B cell (primary cell): ENCODE measurements at regions not wholly inside any gene's neighbourhood (a gene's known extent, or its start where the extent isn't known, plus 50 kb on each side); places are given as distances from the start of the nearest gene placed in this dataset.
A peak's percentile ranks its signal among the peaks of the same experiment; 100 is the strongest.

ENCODE experiments used
- ATAC-seq: fragments of 200-7000 bp; cut with Tn5 transposase; one replicate; pipeline ENCODE4 v1.10.0; 2021; ENCODE audit warnings: low read depth, mild to moderate bottlenecking, moderate number of reproducible peaks, moderate library complexity
- CTCF ChIA-PET: fragments of 350-600 bp; sonication (Branson Sonifier 250); formaldehyde crosslinking; loops from one replicate; lab custom pipeline; 2021; ENCODE audit warnings: antibody characterized with exemption, inconsistent platforms; lab: Charles Lee
- POLR2A ChIA-PET: fragments of 350-600 bp; sonication (Branson Sonifier 250); formaldehyde crosslinking; loops from one replicate; lab custom pipeline; 2021; ENCODE audit warnings: antibody characterized with exemption; lab: Charles Lee
- DNase-seq: peaks from one replicate; pipeline ENCODE4 v3.0.0; 2013
- H2AFZ ChIP-seq: 2 replicates; pipeline ENCODE4 v1.6.1; 2012; ENCODE audit warnings: mild to moderate bottlenecking, low read depth, low read length; ENCODE audit not compliant: insufficient read depth, poor library complexity, severe bottlenecking
- H3K27ac ChIP-seq, 2 donors: 1 replicate in 1 of 2; 2 replicates in 1 of 2; pipeline ENCODE4 v1.5.1; 2012 to 2013; ENCODE audit warnings: low read length in 2 of 2, mild to moderate bottlenecking in 2 of 2, moderate library complexity in 1 of 2
- H3K27me3 ChIP-seq, 4 experiments: fragments of 200-600 bp in 1 of 4; sonication (generic) in 1 of 4; replicated peaks in 1 of 4; 1 replicate in 2 of 4; 2 replicates in 2 of 4; pipeline versions ENCODE4 v1.6.1 to v1.7.0; 2013 to 2016; ENCODE audit warnings: low read length in 3 of 4, mild to moderate bottlenecking in 2 of 4, mixed read lengths in 1 of 4, moderate library complexity in 1 of 4; ENCODE audit not compliant: insufficient read depth in 4 of 4, control insufficient read depth in 3 of 4; ENCODE audit errors: control extremely low read depth in 1 of 4
- H3K36me3 ChIP-seq, 2 experiments: replicated peaks in 1 of 2; 1 replicate in 1 of 2; 2 replicates in 1 of 2; pipeline versions ENCODE4 v1.6.1 to v1.7.1; 2013; ENCODE audit warnings: low read length in 1 of 2; ENCODE audit not compliant: insufficient read depth in 2 of 2, control insufficient read depth in 1 of 2; ENCODE audit errors: control extremely low read depth in 1 of 2, extremely low read depth in 1 of 2
- H3K4me1 ChIP-seq, 2 donors: fragments of 200-600 bp in 1 of 2; sonication (generic) in 1 of 2; 1 replicate in 1 of 2; 2 replicates in 1 of 2; pipeline versions ENCODE4 v1.5.1 to v1.6.1; 2013 to 2017; ENCODE audit warnings: low read length in 2 of 2; ENCODE audit not compliant: control insufficient read depth in 2 of 2, insufficient read depth in 2 of 2
- H3K4me2 ChIP-seq: replicated peaks from 2 replicates; pipeline ENCODE3; 2012; ENCODE audit warnings: mild to moderate bottlenecking, low read depth, low read length; ENCODE audit not compliant: poor library complexity, severe bottlenecking
- H3K4me3 ChIP-seq, 5 experiments: fragments of 200-600 bp in 1 of 5; sonication (generic) in 1 of 5; 1 replicate in 3 of 5; 2 replicates in 2 of 5; pipeline versions ENCODE4 v1.5.1 to v1.7.0; 2011 to 2016; ENCODE audit warnings: low read length in 4 of 5, mild to moderate bottlenecking in 4 of 5, low read depth in 2 of 5, control low read depth in 1 of 5, moderate library complexity in 1 of 5; ENCODE audit not compliant: insufficient read depth in 1 of 5; ENCODE audit errors: control extremely low read depth in 1 of 5, extremely low read depth in 1 of 5
- H3K79me2 ChIP-seq: fragments of 200-600 bp; sonication (generic); one replicate; pipeline ENCODE4 v1.6.0; 2016; ENCODE audit warnings: low read length; ENCODE audit not compliant: control insufficient read depth, insufficient read depth
- H3K9ac ChIP-seq: fragments of 200-600 bp; sonication (generic); 2 replicates; pipeline ENCODE4 v1.6.1; 2017; ENCODE audit warnings: mild to moderate bottlenecking, low read length, moderate library complexity
- H3K9me3 ChIP-seq, 3 donors: one replicate each; pipeline versions ENCODE4 v1.6.1 to v1.7.1; 2013; ENCODE audit warnings: low read length in 2 of 3; ENCODE audit not compliant: control insufficient read depth in 2 of 3, insufficient read depth in 1 of 3; ENCODE audit errors: control extremely low read depth in 1 of 3
- H4K20me1 ChIP-seq: 2 replicates; pipeline ENCODE4 v1.6.0; 2012; ENCODE audit warnings: mild to moderate bottlenecking, low read length; ENCODE audit not compliant: insufficient read depth, control insufficient read depth, poor library complexity, severe bottlenecking
- H3K27ac Mint-ChIP-seq: one replicate; pipeline ENCODE4 v1.8.0; 2021; ENCODE audit warnings: mixed read lengths
- H3K27me3 Mint-ChIP-seq: one replicate; pipeline ENCODE4 v1.8.0; 2021; ENCODE audit warnings: mixed read lengths
- H3K4me1 Mint-ChIP-seq: one replicate; pipeline ENCODE4 v1.8.0; 2021; ENCODE audit warnings: mixed read lengths
- H3K4me3 Mint-ChIP-seq: one replicate; pipeline ENCODE4 v1.8.0; 2021; ENCODE audit warnings: mixed read lengths
- H3K9me3 Mint-ChIP-seq: one replicate; pipeline ENCODE4 v1.8.0; 2022; ENCODE audit warnings: mixed read lengths; ENCODE audit not compliant: insufficient read depth
- EZH2 ChIP-seq: IDR thresholded peaks from 2 replicates; pipeline ENCODE4 v1.6.1; 2012; ENCODE audit warnings: borderline replicate concordance, low read depth, mild to moderate bottlenecking, moderate library complexity, low read length; ENCODE audit not compliant: insufficient read depth, poor library complexity, severe bottlenecking
- WGBS: methylation state at CpG from one replicate; pipeline ENCODE4 v1.1.5; 2013; ENCODE audit warnings: missing lambda C conversion rate; ENCODE audit not compliant: insufficient coverage; 5-methylcytosine and 5-hydroxymethylcytosine counted together
- intact Hi-C: fragments of 100-400 bp; cut with micrococcal nuclease; formaldehyde crosslinking; loops from one replicate; pipeline ENCODE4 v1.10.0; 2022
- TF ChIP-seq, protein P1 (sequence below): fragments of 200-600 bp; IDR thresholded peaks from one replicate; pipeline ENCODE4 v1.8.0; 2022; ENCODE audit warnings: antibody characterized with exemption, mild to moderate bottlenecking

DNA sequence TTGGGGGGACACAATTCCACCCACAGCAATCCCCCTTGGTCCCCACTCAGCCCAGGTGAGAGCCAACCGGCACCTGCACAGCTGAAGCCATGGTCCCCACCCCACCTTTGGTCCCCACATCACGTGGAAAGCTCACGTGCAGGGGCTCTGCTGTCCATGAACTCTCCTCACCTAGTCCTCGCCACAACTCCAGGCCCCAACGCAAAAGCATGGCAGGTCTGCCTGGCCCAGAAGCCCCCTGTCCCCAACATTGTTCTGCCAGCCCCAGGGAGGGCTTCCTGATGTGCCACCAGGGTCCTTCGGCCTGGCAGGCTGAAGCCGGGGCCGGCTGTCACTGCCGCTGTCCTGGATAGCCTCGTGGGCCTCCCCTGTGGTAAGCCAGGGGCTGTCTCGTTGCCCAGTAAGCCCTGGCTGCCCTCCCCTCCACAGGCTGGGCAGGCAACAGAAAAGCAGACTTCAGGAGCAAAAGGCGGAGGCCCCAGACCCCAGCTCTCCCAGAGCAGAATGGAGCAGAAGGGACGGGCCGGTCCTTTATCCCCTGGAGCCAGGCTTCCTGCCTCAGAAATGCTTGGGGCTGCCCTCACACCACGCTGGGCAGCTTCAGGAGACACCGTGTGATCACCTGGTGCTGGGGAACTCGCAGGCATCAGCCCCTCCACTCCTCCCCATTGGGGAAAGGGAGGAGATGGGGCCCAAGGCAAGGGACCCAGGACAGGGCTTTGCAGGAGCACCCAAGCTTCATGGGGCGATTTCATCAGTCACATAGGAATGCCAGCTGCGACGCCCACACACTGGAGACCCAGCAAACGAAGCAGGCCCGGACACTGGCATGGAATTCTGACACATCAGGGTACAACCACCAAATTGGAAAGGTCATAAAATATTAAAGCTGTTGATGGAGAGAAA, 103.7 kb downstream of the ADRA2C start:
- ATAC-seq (no peak), DNase-seq (no peak)
- peak overlapping the region; percentile 37 for H3K4me3 Mint-ChIP-seq
- H3K27me3 ChIP-seq = peaks cover 0 to 52% (median 4%) of the 10 kb centered on the region in 4 experiments
- no peaks in the 10 kb centered on the region for H3K36me3 ChIP-seq
- H3K9ac ChIP-seq = no peak overlapping the region
- H4K20me1 ChIP-seq = no peaks in the 10 kb centered on the region
- TF ChIP-seq, protein P1, sequence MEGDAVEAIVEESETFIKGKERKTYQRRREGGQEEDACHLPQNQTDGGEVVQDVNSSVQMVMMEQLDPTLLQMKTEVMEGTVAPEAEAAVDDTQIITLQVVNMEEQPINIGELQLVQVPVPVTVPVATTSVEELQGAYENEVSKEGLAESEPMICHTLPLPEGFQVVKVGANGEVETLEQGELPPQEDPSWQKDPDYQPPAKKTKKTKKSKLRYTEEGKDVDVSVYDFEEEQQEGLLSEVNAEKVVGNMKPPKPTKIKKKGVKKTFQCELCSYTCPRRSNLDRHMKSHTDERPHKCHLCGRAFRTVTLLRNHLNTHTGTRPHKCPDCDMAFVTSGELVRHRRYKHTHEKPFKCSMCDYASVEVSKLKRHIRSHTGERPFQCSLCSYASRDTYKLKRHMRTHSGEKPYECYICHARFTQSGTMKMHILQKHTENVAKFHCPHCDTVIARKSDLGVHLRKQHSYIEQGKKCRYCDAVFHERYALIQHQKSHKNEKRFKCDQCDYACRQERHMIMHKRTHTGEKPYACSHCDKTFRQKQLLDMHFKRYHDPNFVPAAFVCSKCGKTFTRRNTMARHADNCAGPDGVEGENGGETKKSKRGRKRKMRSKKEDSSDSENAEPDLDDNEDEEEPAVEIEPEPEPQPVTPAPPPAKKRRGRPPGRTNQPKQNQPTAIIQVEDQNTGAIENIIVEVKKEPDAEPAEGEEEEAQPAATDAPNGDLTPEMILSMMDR = no peak
- TF ChIP-seq EZH2 = no peak
- 81% methylated on average over 19 of the region's 22 CpGs for WGBS
- H3K4me3 ChIP-seq = no peak overlapping the region
- POLR2A ChIA-PET = no interaction called here
- no peaks in the 10 kb centered on the region for H3K79me2 ChIP-seq
- peaks cover 10% of the 10 kb centered on the region for H3K4me1 Mint-ChIP-seq
- H2AFZ ChIP-seq = no peak overlapping the region
- H3K4me2 ChIP-seq = no peak overlapping the region
- H3K9me3 ChIP-seq = peaks cover 0 to 16% (median 0%) of the 10 kb centered on the region in 3 donors
- H3K4me1 ChIP-seq = peaks cover 8 to 10% of the 10 kb centered on the region in 2 donors
- H3K9me3 Mint-ChIP-seq = no peaks in the 10 kb centered on the region
- CTCF ChIA-PET = no interaction called here
- H3K27ac Mint-ChIP-seq = no peak overlapping the region
- H3K27ac ChIP-seq = no peak overlapping the region
- intact Hi-C loops = no loop called here
- peaks cover 39% of the 10 kb centered on the region for H3K27me3 Mint-ChIP-seq

- no peak for ATAC-seq
- intact Hi-C loops = no loop called here
These were observed 104.4 kb downstream of the ADRA2C start for GRCh38 chr4:3870567-3870962.

More at GRCh38 chr4:3870567-3870962, 104.4 kb downstream of the ADRA2C start:
- Histone ChIP-seq H3K36me3 (no peaks in the 10 kb centered on the region), H2AFZ (no peak overlapping the region), H3K4me2 (no peak overlapping the region), H3K79me2 (no peaks in the 10 kb centered on the region), H3K27me3 (peaks cover 0 to 47% (median 4%) of the 10 kb centered on the region in 4 experiments), H3K4me3 (no peak overlapping the region), H3K27ac (no peak overlapping the region), H4K20me1 (no peaks in the 10 kb centered on the region), H3K9me3 (peaks cover 0 to 16% (median 0%) of the 10 kb centered on the region in 3 donors), H3K9ac (no peak overlapping the region), H3K4me1 (peaks cover 8 to 10% of the 10 kb centered on the region in 2 donors)
- 92% methylated on average over 6 of the region's 9 CpGs for WGBS
- H3K9me3 Mint-ChIP-seq = no peaks in the 10 kb centered on the region
- peaks cover 37% of the 10 kb centered on the region for H3K27me3 Mint-ChIP-seq
- H3K27ac Mint-ChIP-seq = peak overlapping the region; percentile 10
- no peak for DNase-seq
- peaks cover 10% of the 10 kb centered on the region for H3K4me1 Mint-ChIP-seq
- ChIA-PET CTCF (no interaction called here), POLR2A (no interaction called here)
- H3K4me3 Mint-ChIP-seq = peak overlapping the region; percentile 71
- TF ChIP-seq, protein P1 = no peak
- no peak for TF ChIP-seq EZH2
